SU-DHL-6 (cell line): ENCODE measurements at regions not wholly inside any gene's neighbourhood (a gene's known extent, or its start where the extent isn't known, plus 50 kb on each side); places are given as distances from the start of the nearest gene placed in this dataset.

ENCODE experiments used
- H2AFZ ChIP-seq: fragments of 200-600 bp; sonication (generic); 2 replicates; pipeline ENCODE4 v1.6.1; 2014; ENCODE audit warnings: low read depth, mild to moderate bottlenecking, moderate library complexity, mixed read lengths, antibody characterized with exemption, low read length; ENCODE audit not compliant: severe bottlenecking
- H3F3A ChIP-seq: fragments of 200-600 bp; shearing (Covaris generic); 2 replicates; pipeline ENCODE4 v1.6.0; 2016; ENCODE audit warnings: antibody characterized with exemption, mild to moderate bottlenecking; ENCODE audit not compliant: insufficient read depth
- H3K27ac ChIP-seq: fragments of 200-600 bp; sonication (generic); 2 replicates; pipeline ENCODE4 v1.5.1; 2016; ENCODE audit warnings: low read depth, mild to moderate bottlenecking, low read length, moderate library complexity, mixed read lengths
- H3K27me3 ChIP-seq: fragments of 200-600 bp; sonication (generic), shearing (Covaris generic); 2 replicates; pipeline ENCODE4 v1.6.0; 2014; ENCODE audit warnings: mild to moderate bottlenecking, low read length
- H3K36me3 ChIP-seq: fragments of 200-600 bp; sonication (generic); 2 replicates; pipeline ENCODE4 v1.6.1; 2014; ENCODE audit warnings: mild to moderate bottlenecking, low read length, mixed read lengths
- H3K4me2 ChIP-seq: fragments of 300-600, 200-600 bp; shearing (Covaris generic), sonication (generic); 2 replicates; pipeline ENCODE4 v1.6.0; 2014; ENCODE audit warnings: low read length, low read depth, mild to moderate bottlenecking; ENCODE audit not compliant: poor library complexity, severe bottlenecking
- H3K4me3 ChIP-seq: fragments of 200-600 bp; sonication (generic); 2 replicates; pipeline ENCODE4 v1.5.1; 2014; ENCODE audit warnings: antibody characterized with exemption, low read length, mild to moderate bottlenecking, mixed read lengths; ENCODE audit not compliant: insufficient read depth, poor library complexity, severe bottlenecking
- H3K79me2 ChIP-seq: fragments of 200-600 bp; sonication (generic); 2 replicates; pipeline ENCODE4 v1.6.1; 2014; ENCODE audit warnings: mild to moderate bottlenecking, low read length, moderate library complexity; ENCODE audit not compliant: insufficient read depth
- H3K9ac ChIP-seq: fragments of 200-600 bp; sonication (generic); 2 replicates; pipeline ENCODE4 v1.7.0; 2014; ENCODE audit warnings: mild to moderate bottlenecking, low read length
- H3K9me2 ChIP-seq: fragments of 200-600 bp; sonication (generic); replicated peaks from 2 replicates; pipeline ENCODE4 v1.6.1; 2014; ENCODE audit warnings: low read length; ENCODE audit not compliant: insufficient read depth
- H3K9me3 ChIP-seq: fragments of 200-600 bp; sonication (generic); 2 replicates; pipeline ENCODE4 v1.6.1; 2014; ENCODE audit warnings: low read length, mixed read lengths; ENCODE audit not compliant: insufficient read depth
- H4K20me1 ChIP-seq: fragments of 200-600 bp; sonication (generic); 2 replicates; pipeline ENCODE4 v1.6.1; 2014; ENCODE audit warnings: low read depth, mild to moderate bottlenecking, antibody characterized with exemption, low read length, moderate library complexity, mixed read lengths
- CTCF ChIP-seq: fragments of 200-600 bp; sonication (generic); IDR thresholded peaks from one replicate; pipeline ENCODE4 v1.5.1; 2017; ENCODE audit warnings: antibody characterized with exemption, mild to moderate bottlenecking, low read length, moderate library complexity; ENCODE audit not compliant: insufficient read depth, poor library complexity, severe bottlenecking
- EZH2phosphoT487 ChIP-seq: fragments of 200-600 bp; sonication (generic), shearing (Covaris generic); conservative IDR thresholded peaks from 2 replicates; pipeline ENCODE4 v1.6.1; 2018; ENCODE audit warnings: mild to moderate bottlenecking, antibody characterized with exemption, low read length, moderate library complexity, mixed read lengths

- Histone ChIP-seq H2AFZ (no peak overlapping the region), H4K20me1 (no peaks in the 10 kb centered on the region), H3K27me3 (no peaks in the 10 kb centered on the region), H3K27ac (no peak overlapping the region), H3K36me3 (no peaks in the 10 kb centered on the region), H3K9ac (no peak overlapping the region), H3K4me3 (no peak overlapping the region), H3K79me2 (no peaks in the 10 kb centered on the region), H3K4me2 (no peak overlapping the region), H3F3A (no peaks in the 10 kb centered on the region), H3K9me3 (no peaks in the 10 kb centered on the region), H3K9me2 (no peaks in the 10 kb centered on the region)
- no peak for TF ChIP-seq CTCF
- no peak for TF ChIP-seq EZH2phosphoT487
Measured at GRCh38 chr2:8160959-8161358, 520.9 kb upstream of the ID2 start.

- H2AFZ ChIP-seq: no peak overlapping the region
- H3K9me2 ChIP-seq: no peaks in the 10 kb centered on the region
- H3K4me3 ChIP-seq: no peak overlapping the region
- H3K27me3 ChIP-seq: no peaks in the 10 kb centered on the region
- no peaks in the 10 kb centered on the region for H3K36me3 ChIP-seq
- no peaks in the 10 kb centered on the region for H3K79me2 ChIP-seq
- H3K9me3 ChIP-seq: no peaks in the 10 kb centered on the region
- no peaks in the 10 kb centered on the region for H3F3A ChIP-seq
- H4K20me1 ChIP-seq: no peaks in the 10 kb centered on the region
- H3K9ac ChIP-seq: no peak overlapping the region
- TF ChIP-seq CTCF (no peak), EZH2phosphoT487 (no peak)
- H3K4me2 ChIP-seq: no peak overlapping the region
- no peak overlapping the region for H3K27ac ChIP-seq
Measured at GRCh38 chr2:8162552-8162951, 519.3 kb upstream of the ID2 start.

GRCh38 chr2:8165550-8165949 is 516.3 kb upstream of the ID2 start:
- Histone ChIP-seq H3K4me2 (no peak overlapping the region), H3K9ac (no peak overlapping the region)

More at GRCh38 chr2:8165550-8165949, 516.3 kb upstream of the ID2 start:
- H3K9me3 ChIP-seq: no peaks in the 10 kb centered on the region
- H3K9me2 ChIP-seq: no peaks in the 10 kb centered on the region
- TF ChIP-seq CTCF (no peak), EZH2phosphoT487 (no peak)
- H4K20me1 ChIP-seq: no peaks in the 10 kb centered on the region
- no peaks in the 10 kb centered on the region for H3K27me3 ChIP-seq
- H3K4me3 ChIP-seq: no peak overlapping the region
- H3F3A ChIP-seq: no peaks in the 10 kb centered on the region
- no peaks in the 10 kb centered on the region for H3K36me3 ChIP-seq
- no peaks in the 10 kb centered on the region for H3K79me2 ChIP-seq
- H2AFZ ChIP-seq: no peak overlapping the region
- H3K27ac ChIP-seq: no peak overlapping the region
